ENCODE measurements at regions not wholly inside any gene's neighbourhood (a gene's known extent, or its start where the extent isn't known, plus 50 kb on each side); places are given as distances from the start of the nearest gene placed in this dataset.
A peak's percentile ranks its signal among the peaks of the same experiment; 100 is the strongest.
"Not testable (repeated sequence)": the region's sequence is repeated elsewhere in the genome, so short reads cannot be mapped to it uniquely, and the experiment has no call there.

DNA sequence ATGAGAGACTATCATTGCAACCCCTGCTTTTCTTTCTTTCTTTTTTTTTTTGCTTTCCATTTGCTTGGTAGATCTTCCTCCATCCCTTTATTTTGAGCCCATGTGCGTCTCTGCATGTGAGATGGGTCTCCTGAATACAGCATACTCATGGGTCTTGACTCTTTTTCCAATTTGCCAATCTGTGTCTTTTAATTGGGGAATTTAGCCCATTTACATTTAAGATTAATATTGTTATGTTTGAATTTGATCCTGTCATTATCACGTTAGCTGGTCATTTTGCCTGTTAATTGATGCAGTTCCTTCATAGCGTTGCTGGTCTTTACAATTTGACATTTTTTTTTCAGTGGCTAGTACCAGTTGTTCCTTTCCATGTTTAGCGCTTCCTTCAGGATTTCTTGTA, 211.5 kb upstream of the SLC38A2 start:
- H3K4me1 ChIP-seq; DNase-seq (ENCODE audit: low read depth in 1 of 2, low spot score in 1 of 2); CTCF ChIA-PET; POLR2A ChIA-PET; H3K4me3 ChIP-seq; FAIRE-seq; H3K27ac ChIP-seq; H3K4me2 ChIP-seq; ATAC-seq: not testable (repeated sequence)
- H3K9me3 ChIP-seq: peaks cover 13% of the 10 kb centered on the region; the same call in 1 of the 3 replicates
- 89% methylated on average over 4 of the region's 4 CpGs for WGBS (ENCODE audit: missing lambda C conversion rate)

DNA sequence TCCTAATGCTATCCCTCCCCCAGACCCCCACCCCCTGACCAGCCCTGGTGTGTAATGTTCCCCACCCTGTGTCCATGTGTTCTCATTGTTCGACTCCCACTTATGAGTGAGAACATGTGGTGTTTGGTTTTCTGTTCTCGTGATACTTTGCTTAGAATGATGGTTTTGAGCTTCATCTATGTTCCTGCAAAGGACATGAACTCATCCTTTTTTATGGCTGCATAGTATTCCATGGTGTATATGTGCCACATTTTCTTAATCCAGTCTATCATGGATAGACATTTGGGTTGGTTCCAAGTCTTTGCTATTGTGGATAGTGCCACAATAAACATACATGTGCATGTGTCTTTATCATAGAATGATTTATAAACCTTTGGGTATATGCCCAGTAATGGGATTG, 209.4 kb upstream of the SLC38A2 start:
- FAIRE-seq; H3K4me1 ChIP-seq; H3K27ac ChIP-seq; H3K4me3 ChIP-seq; POLR2A ChIA-PET; CTCF ChIA-PET; ATAC-seq; H3K4me2 ChIP-seq; DNase-seq (ENCODE audit: low read depth in 1 of 2, low spot score in 1 of 2): not testable (repeated sequence)
- WGBS (ENCODE audit: missing lambda C conversion rate): 55% methylated on average over 2 of the region's 2 CpGs
- peaks cover 13% of the 10 kb centered on the region; the same call in 1 of the 3 replicates for H3K9me3 ChIP-seq

DNA sequence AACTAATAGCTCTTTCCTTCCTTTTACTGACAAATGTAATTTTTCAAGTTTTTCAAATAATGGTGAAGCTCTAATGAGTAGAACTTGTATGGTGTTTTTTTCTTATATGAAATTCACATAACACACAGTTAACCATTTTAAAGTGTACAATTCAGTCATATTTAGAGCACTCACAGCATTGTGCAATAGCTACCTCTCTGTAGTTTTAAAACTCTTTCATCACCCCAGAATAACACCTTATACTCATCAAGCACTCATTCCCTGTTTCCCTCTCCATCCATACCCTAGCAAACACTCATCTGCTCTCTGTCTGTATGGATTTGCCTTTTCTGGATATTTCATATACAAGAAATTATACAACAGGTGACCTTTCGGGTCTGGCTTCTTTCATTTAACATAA, 207.9 kb upstream of the SLC38A2 start:
- Histone ChIP-seq H3K4me2 (no peak overlapping the region), H3K9me3 (peaks cover 13% of the 10 kb centered on the region; the same call in 1 of the 3 replicates), H3K27ac (no peak overlapping the region), H3K4me3 (no peak overlapping the region), H3K4me1 (0 out of 3 replicates have a peak, but pooled peaks cover under 1% of the 10 kb centered on the region)
- POLR2A ChIA-PET: no interaction called here
- 80% methylated on average over 1 of the region's 1 CpG for WGBS (ENCODE audit: missing lambda C conversion rate)
- FAIRE-seq (no peak), ATAC-seq (no peak), DNase-seq (ENCODE audit: low read depth in 1 of 2, low spot score in 1 of 2) (no peak)
- TF ChIP-seq, protein P1, sequence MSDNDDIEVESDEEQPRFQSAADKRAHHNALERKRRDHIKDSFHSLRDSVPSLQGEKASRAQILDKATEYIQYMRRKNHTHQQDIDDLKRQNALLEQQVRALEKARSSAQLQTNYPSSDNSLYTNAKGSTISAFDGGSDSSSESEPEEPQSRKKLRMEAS (IDR thresholded peaks at IDR 0.05): no peak
- peak in 1 of 2 experiments; percentile 15; a peak in 1 of 4 replicates for TF ChIP-seq CEBPB (IDR thresholded peaks at IDR 0.05)
- CTCF ChIA-PET: no interaction called here

DNA sequence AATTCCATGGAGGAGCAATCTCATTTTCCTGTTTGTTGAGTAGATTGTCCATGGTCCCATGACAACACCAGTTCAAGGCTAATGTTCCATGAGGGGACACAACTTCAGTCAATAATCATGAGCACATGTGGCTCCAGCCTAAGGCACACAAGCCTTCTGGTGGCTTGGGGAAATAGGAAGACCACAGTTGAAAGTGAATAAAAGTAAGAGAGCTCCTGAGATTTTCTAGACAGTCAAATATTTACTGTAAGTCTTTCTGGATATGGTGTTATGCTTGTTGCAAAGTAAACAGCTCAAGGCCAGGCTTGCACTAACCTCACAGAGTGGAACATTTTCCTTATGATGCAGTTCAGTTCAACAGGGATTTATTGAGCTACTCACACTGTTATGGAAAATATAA, 206.9 kb upstream of the SLC38A2 start:
- Histone ChIP-seq H3K4me1 (no peaks in the 10 kb centered on the region), H3K9me3 (peaks cover 10% of the 10 kb centered on the region; the same call in 1 of the 3 replicates), H3K4me3 (no peak overlapping the region), H3K4me2 (no peak overlapping the region), H3K27ac (peak overlapping the region in 1 of 2 experiments; percentile 60; a peak in 2 of 6 replicates)
- TF ChIP-seq RNF2 (IDR thresholded peaks at IDR 0.05; ENCODE audit: borderline replicate concordance, low read depth): no peak
- TF ChIP-seq, protein P2, sequence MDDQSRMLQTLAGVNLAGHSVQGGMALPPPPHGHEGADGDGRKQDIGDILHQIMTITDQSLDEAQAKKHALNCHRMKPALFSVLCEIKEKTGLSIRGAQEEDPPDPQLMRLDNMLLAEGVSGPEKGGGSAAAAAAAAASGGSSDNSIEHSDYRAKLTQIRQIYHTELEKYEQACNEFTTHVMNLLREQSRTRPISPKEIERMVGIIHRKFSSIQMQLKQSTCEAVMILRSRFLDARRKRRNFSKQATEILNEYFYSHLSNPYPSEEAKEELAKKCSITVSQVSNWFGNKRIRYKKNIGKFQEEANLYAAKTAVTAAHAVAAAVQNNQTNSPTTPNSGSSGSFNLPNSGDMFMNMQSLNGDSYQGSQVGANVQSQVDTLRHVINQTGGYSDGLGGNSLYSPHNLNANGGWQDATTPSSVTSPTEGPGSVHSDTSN (IDR thresholded peaks at IDR 0.05): no peak
- DNase-seq (ENCODE audit: low read depth in 1 of 2, low spot score in 1 of 2) (no peak), ATAC-seq (no peak), FAIRE-seq (no peak)
- ChIA-PET CTCF (interaction anchor here (1.4 kb wide), 1 partner anchor 98 kb away, joined by 3 read pairs; no protein-coding TSS in a partner anchor), POLR2A (no interaction called here)

DNA sequence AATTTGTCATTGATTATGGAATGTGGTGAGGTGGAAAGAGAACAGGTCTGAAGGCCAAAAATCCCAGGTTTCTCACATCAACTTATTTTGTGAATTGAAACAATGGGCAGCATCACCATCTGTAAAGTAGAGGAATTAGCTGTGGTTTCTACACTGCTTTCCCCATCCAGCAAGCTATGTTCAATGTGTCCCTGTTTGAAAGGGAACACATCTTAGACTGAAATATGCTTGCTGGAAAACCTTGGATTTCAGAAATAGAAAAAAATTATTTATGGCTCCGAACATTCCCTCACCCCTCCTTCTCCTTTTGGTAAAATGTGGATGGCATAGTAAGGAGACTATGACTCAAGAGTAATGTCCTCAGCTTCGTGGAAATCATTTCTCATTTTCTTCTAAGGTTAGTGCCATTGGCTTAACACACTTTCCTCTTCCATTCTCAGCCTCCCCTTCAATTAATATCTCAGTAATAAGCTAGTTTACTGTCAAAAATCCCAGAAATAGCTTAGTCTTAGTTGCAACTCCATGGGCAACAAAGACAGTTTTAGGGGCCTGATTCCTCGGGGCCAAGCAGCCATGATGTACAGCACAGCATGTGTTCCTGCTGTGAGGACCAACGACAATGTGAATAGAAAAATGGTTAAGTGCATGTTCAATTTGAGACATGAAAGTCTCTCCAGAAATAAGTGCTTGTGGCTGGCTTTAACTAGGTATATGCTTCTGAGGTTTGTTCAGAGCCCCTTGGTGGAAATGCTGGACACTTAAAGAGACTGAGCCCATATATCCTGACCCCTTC, 205.8 kb upstream of the SLC38A2 start:
- Histone ChIP-seq H3K9me3 (0 out of 3 replicates have a peak, but pooled peaks cover 5% of the 10 kb centered on the region), H3K4me3 (no peak overlapping the region), H3K27ac (0 out of 6 replicates have a peak overlapping the region, but pooled peaks of 1 of the 2 experiments have one; percentile 12), H3K4me2 (no peak overlapping the region), H3K4me1 (no peaks in the 10 kb centered on the region)
- TF ChIP-seq ZSCAN20 (CRISPR knock-in tag; IDR thresholded peaks at IDR 0.05) (no peak), CHD2 (IDR thresholded peaks at IDR 0.05; ENCODE audit: low read length, partially characterized antibody) (no peak), POLR2AphosphoS2 (conservative IDR thresholded peaks at IDR 0.05; ENCODE audit: low read length) (no peak), CBX2 (IDR thresholded peaks at IDR 0.05; ENCODE audit: borderline replicate concordance, low read depth) (no peak), RCOR1 (IDR thresholded peaks at IDR 0.05; ENCODE audit: low read depth, low read length) (no peak), ESRRA (IDR thresholded peaks at IDR 0.05; ENCODE audit: borderline replicate concordance, low read length) (no peak), ZNF302 (CRISPR knock-in tag; IDR thresholded peaks at IDR 0.05) (no peak), JUN (IDR thresholded peaks at IDR 0.05) (no peak), NFE2L2 (conservative IDR thresholded peaks at IDR 0.05; ENCODE audit: low read length) (no peak)
- TF ChIP-seq, protein P3, sequence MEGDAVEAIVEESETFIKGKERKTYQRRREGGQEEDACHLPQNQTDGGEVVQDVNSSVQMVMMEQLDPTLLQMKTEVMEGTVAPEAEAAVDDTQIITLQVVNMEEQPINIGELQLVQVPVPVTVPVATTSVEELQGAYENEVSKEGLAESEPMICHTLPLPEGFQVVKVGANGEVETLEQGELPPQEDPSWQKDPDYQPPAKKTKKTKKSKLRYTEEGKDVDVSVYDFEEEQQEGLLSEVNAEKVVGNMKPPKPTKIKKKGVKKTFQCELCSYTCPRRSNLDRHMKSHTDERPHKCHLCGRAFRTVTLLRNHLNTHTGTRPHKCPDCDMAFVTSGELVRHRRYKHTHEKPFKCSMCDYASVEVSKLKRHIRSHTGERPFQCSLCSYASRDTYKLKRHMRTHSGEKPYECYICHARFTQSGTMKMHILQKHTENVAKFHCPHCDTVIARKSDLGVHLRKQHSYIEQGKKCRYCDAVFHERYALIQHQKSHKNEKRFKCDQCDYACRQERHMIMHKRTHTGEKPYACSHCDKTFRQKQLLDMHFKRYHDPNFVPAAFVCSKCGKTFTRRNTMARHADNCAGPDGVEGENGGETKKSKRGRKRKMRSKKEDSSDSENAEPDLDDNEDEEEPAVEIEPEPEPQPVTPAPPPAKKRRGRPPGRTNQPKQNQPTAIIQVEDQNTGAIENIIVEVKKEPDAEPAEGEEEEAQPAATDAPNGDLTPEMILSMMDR (IDR thresholded peaks at IDR 0.05): no peak
- TF ChIP-seq, protein P4, sequence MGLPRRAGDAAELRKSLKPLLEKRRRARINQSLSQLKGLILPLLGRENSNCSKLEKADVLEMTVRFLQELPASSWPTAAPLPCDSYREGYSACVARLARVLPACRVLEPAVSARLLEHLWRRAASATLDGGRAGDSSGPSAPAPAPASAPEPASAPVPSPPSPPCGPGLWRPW (IDR thresholded peaks at IDR 0.05): no peak
- DNase-seq (ENCODE audit: low read depth in 1 of 2, low spot score in 1 of 2): no peak
- no peak for FAIRE-seq
- ATAC-seq: no peak
- CTCF ChIA-PET: interaction anchor here (0.7 to 1.4 kb wide), 2 partner anchors 11 to 99 kb away, joined by 3 read pairs; no protein-coding TSS in a partner anchor
- POLR2A ChIA-PET: no interaction called here
- 69% methylated on average over 4 of the region's 4 CpGs for WGBS (ENCODE audit: missing lambda C conversion rate)

Measured in A549 (cell line).